ENCODE measurements at regions not wholly inside any gene's neighbourhood (a gene's known extent, or its start where the extent isn't known, plus 50 kb on each side); places are given as distances from the start of the nearest gene placed in this dataset.

DNA sequence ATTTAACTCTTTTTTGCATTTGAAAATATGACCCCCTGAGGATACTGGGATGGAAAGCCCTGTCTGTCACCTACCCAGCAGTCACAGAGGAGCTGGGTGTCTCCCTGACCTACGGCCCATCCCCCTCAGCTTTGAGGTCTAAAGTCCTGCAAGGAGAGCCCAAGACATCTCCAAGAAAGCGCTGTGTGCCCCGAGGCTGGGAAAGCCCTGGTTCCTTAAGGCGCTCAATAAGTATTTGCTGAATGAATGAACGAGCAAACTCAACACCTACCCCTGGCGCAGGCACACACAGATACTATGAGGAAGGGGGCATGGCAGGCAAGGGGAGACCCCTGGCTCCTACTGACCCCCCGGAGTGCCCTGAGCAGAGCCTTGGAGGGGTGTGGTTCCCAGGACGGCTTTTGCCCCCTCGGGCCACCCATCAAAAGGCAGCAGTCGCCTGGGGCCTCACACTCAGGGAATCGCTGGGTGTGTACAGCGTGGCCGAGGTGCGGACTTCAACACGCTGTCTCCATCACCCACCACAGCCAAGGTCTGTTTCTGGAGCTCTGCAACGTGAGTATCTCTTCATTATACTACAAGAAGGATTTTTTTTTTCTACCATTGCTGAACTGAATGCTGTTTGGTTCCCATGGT is 211.6 kb downstream of the ERCC6L2 start:
- TF ChIP-seq, protein P1, sequence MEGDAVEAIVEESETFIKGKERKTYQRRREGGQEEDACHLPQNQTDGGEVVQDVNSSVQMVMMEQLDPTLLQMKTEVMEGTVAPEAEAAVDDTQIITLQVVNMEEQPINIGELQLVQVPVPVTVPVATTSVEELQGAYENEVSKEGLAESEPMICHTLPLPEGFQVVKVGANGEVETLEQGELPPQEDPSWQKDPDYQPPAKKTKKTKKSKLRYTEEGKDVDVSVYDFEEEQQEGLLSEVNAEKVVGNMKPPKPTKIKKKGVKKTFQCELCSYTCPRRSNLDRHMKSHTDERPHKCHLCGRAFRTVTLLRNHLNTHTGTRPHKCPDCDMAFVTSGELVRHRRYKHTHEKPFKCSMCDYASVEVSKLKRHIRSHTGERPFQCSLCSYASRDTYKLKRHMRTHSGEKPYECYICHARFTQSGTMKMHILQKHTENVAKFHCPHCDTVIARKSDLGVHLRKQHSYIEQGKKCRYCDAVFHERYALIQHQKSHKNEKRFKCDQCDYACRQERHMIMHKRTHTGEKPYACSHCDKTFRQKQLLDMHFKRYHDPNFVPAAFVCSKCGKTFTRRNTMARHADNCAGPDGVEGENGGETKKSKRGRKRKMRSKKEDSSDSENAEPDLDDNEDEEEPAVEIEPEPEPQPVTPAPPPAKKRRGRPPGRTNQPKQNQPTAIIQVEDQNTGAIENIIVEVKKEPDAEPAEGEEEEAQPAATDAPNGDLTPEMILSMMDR (IDR thresholded peaks at IDR 0.05) = no peak
- TF ChIP-seq POLR2AphosphoS5 (IDR thresholded peaks at IDR 0.05) = no peak
- TF ChIP-seq POLR2A (IDR thresholded peaks at IDR 0.05) = no peak

Measured in prostate gland (tissue), 2 donors.